WTC11 (cell line): ENCODE measurements at regions not wholly inside any gene's neighbourhood (a gene's known extent, or its start where the extent isn't known, plus 50 kb on each side); places are given as distances from the start of the nearest gene placed in this dataset. TPM values are rescaled to one million over a fixed set of nuclear protein-coding genes. Genes with fewer than 3 reads are reported as not detected.

Experiments used
- ATAC-seq: fragments of 200-7000 bp; cut with Tn5 transposase; 2 replicates; pipeline ENCODE4 v1.10.0; 2021; ENCODE audit warnings: mild to moderate bottlenecking, moderate library complexity
- CTCF ChIA-PET: fragments of 300-600 bp; sonication (Branson Sonifier 250); formaldehyde crosslinking; loops from one replicate; lab custom pipeline; 2021; ENCODE audit warnings: antibody characterized with exemption; lab: Charles Lee
- POLR2A ChIA-PET: fragments of 350-600 bp; sonication (Branson Sonifier 250); formaldehyde crosslinking; loops from one replicate; lab custom pipeline; 2021; ENCODE audit warnings: antibody characterized with exemption; lab: Charles Lee
- DNase-seq: peaks from one replicate; pipeline ENCODE4 v3.0.0; 2021; ENCODE audit warnings: low spot score
- H3K27ac Mint-ChIP-seq: 2 replicates; pipeline ENCODE4 v1.8.0; 2021; ENCODE audit warnings: mixed read lengths
- H3K27me3 Mint-ChIP-seq: 2 replicates; pipeline ENCODE4 v1.8.0; 2021; ENCODE audit warnings: low read depth, mild to moderate bottlenecking, moderate library complexity, mixed read lengths
- H3K36me3 Mint-ChIP-seq: 2 replicates; pipeline ENCODE4 v1.8.0; 2021; ENCODE audit warnings: mixed read lengths
- H3K4me1 Mint-ChIP-seq: 2 replicates; pipeline ENCODE4 v1.8.0; 2022; ENCODE audit warnings: mixed read lengths
- H3K4me3 Mint-ChIP-seq: 2 replicates; pipeline ENCODE4 v1.8.0; 2021; ENCODE audit warnings: mild to moderate bottlenecking, moderate library complexity, mixed read lengths
- H3K9me3 Mint-ChIP-seq: 2 replicates; pipeline ENCODE4 v1.8.0; 2021; ENCODE audit warnings: mixed read lengths
- ARID4B ChIP-seq: sonication (generic); formaldehyde crosslinking; IDR thresholded peaks from 2 replicates; pipeline ENCODE4 v1.8.0; 2023; ENCODE audit warnings: missing genetic modification reagents, mild to moderate bottlenecking, borderline replicate concordance
- ETV6 ChIP-seq: sonication (generic); formaldehyde crosslinking; IDR thresholded peaks from 2 replicates; pipeline ENCODE4 v1.8.1; 2022; ENCODE audit warnings: mild to moderate bottlenecking, missing genetic modification reagents
- GABPB1 ChIP-seq: sonication (generic); formaldehyde crosslinking; IDR thresholded peaks from 2 replicates; pipeline ENCODE4 v1.8.1; 2023; ENCODE audit warnings: mild to moderate bottlenecking, missing genetic modification reagents
- JUN ChIP-seq: sonication (generic); formaldehyde crosslinking; IDR thresholded peaks from 2 replicates; pipeline ENCODE4 v1.8.0; 2023; ENCODE audit warnings: mild to moderate bottlenecking, missing genetic modification reagents
- NFATC4 ChIP-seq: fragments of 250-450 bp; sonication (Bioruptor Pico); IDR thresholded peaks from 2 replicates; pipeline ENCODE4 v1.9.0; 2021; ENCODE audit warnings: mild to moderate bottlenecking
- NR2C2 ChIP-seq: sonication (generic); formaldehyde crosslinking; IDR thresholded peaks from 2 replicates; pipeline ENCODE4 v1.8.0; 2022; ENCODE audit warnings: mild to moderate bottlenecking, missing genetic modification reagents
- PRRX2 ChIP-seq: fragments of 250-450 bp; sonication (Bioruptor Pico); IDR thresholded peaks from 2 replicates; pipeline ENCODE4 v1.8.0; 2021; ENCODE audit warnings: mild to moderate bottlenecking
- SMAD3 ChIP-seq: sonication (generic); formaldehyde crosslinking; IDR thresholded peaks from 2 replicates; pipeline ENCODE4 v1.8.0; 2022; ENCODE audit warnings: missing genetic modification reagents, mild to moderate bottlenecking, borderline replicate concordance
- SMAD4 ChIP-seq: sonication (generic); formaldehyde crosslinking; IDR thresholded peaks from 2 replicates; pipeline ENCODE4 v1.8.0; 2022; ENCODE audit warnings: mild to moderate bottlenecking, missing genetic modification reagents
- SOX15 ChIP-seq: fragments of 250-450 bp; sonication (Bioruptor Pico); IDR thresholded peaks from 2 replicates; pipeline ENCODE4 v1.9.0; 2021; ENCODE audit warnings: mild to moderate bottlenecking
- TCF7 ChIP-seq: sonication (generic); formaldehyde crosslinking; IDR thresholded peaks from 2 replicates; pipeline ENCODE4 v1.8.0; 2022; ENCODE audit warnings: mild to moderate bottlenecking, low read depth, missing genetic modification reagents, moderate library complexity
- TEAD1 ChIP-seq: sonication (generic); formaldehyde crosslinking; IDR thresholded peaks from 2 replicates; pipeline ENCODE4 v1.8.0; 2022; ENCODE audit warnings: mild to moderate bottlenecking, missing genetic modification reagents
- TEAD4 ChIP-seq: sonication (generic); formaldehyde crosslinking; IDR thresholded peaks from 2 replicates; pipeline ENCODE4 v1.8.0; 2022; ENCODE audit warnings: mild to moderate bottlenecking, missing genetic modification reagents
- USF1 ChIP-seq: sonication (generic); formaldehyde crosslinking; IDR thresholded peaks from 2 replicates; pipeline ENCODE4 v1.8.0; 2022; ENCODE audit warnings: mild to moderate bottlenecking, missing genetic modification reagents
- USF2 ChIP-seq: sonication (generic); formaldehyde crosslinking; IDR thresholded peaks from 2 replicates; pipeline ENCODE4 v1.8.1; 2023; ENCODE audit warnings: mild to moderate bottlenecking, missing genetic modification reagents, moderate library complexity
- ZNF416 ChIP-seq: fragments of 250-450 bp; sonication (Bioruptor Pico); IDR thresholded peaks from 2 replicates; pipeline ENCODE4 v1.9.0; 2021; ENCODE audit warnings: mild to moderate bottlenecking, inconsistent platforms
- microRNA-seq: library from miRNA; unstranded; fragments of <30 nt; microRNA quantifications from one replicate; pipeline ENCODE4 v1.2.0, GENCODE V29; 2022; ENCODE audit warnings: borderline number of aligned reads

- no peaks in the 10 kb centered on the region for H3K4me1 Mint-ChIP-seq
- ATAC-seq (no peak), DNase-seq (no peak)
- no peak for TF ChIP-seq NFATC4
- TF ChIP-seq TCF7 (CRISPR knock-in tag): no peak
- TF ChIP-seq SMAD3 (CRISPR knock-in tag): no peak
- TF ChIP-seq SMAD4: no peak
- TF ChIP-seq USF1 (CRISPR knock-in tag): no peak
- no peak for TF ChIP-seq TEAD1 (CRISPR knock-in tag)
- TF ChIP-seq GABPB1: no peak
- TF ChIP-seq TEAD4: no peak
- TF ChIP-seq PRRX2: no peak
- POLR2A ChIA-PET: no interaction called here
- no peak overlapping the region for H3K4me3 Mint-ChIP-seq
- CTCF ChIA-PET: no interaction called here
- H3K9me3 Mint-ChIP-seq: peaks cover 15% of the 10 kb centered on the region
- H3K27ac Mint-ChIP-seq: no peak overlapping the region
- peaks cover 2% of the 10 kb centered on the region; the same call in 1 of the 2 replicates for H3K36me3 Mint-ChIP-seq
- H3K27me3 Mint-ChIP-seq: no peaks in the 10 kb centered on the region
Observed at GRCh38 chr13:44320611-44321010, 53.0 kb upstream of the SERP2 start.

GRCh38 chr13:44321961-44322360, 51.7 kb upstream of the SERP2 start:
- POLR2A ChIA-PET: no interaction called here
- H3K36me3 Mint-ChIP-seq: peaks cover 2% of the 10 kb centered on the region; the same call in 1 of the 2 replicates
- no peak overlapping the region for H3K4me3 Mint-ChIP-seq
- H3K27me3 Mint-ChIP-seq: no peaks in the 10 kb centered on the region
- TF ChIP-seq SOX15 (CRISPR knock-in tag): no peak
- no peak for TF ChIP-seq JUN (CRISPR knock-in tag)
- TF ChIP-seq ZNF416 (CRISPR knock-in tag): 0 out of 2 replicates have a peak, but pooled peaks have one; percentile 57
- no peak for TF ChIP-seq ETV6 (CRISPR knock-in tag)
- no peak for TF ChIP-seq SMAD4
- no peak for TF ChIP-seq NR2C2
- no peak overlapping the region for H3K27ac Mint-ChIP-seq
- CTCF ChIA-PET: no interaction called here
- peaks cover 18% of the 10 kb centered on the region for H3K9me3 Mint-ChIP-seq
- no peaks in the 10 kb centered on the region for H3K4me1 Mint-ChIP-seq
- ATAC-seq: no peak
- no peak for DNase-seq

GRCh38 chr13:44322928-44323327, 50.7 kb upstream of the SERP2 start:
- CTCF ChIA-PET: no interaction called here
- H3K4me3 Mint-ChIP-seq: no peak overlapping the region
- H3K27ac Mint-ChIP-seq: no peak overlapping the region
- H3K9me3 Mint-ChIP-seq: peaks cover 25% of the 10 kb centered on the region
- DNase-seq: no peak
- H3K36me3 Mint-ChIP-seq: peaks cover 2% of the 10 kb centered on the region; the same call in 1 of the 2 replicates
- H3K27me3 Mint-ChIP-seq: no peaks in the 10 kb centered on the region
- no peak for TF ChIP-seq USF2 (CRISPR knock-in tag)
- TF ChIP-seq, all 79 proteins: peak for 0
- ATAC-seq: no peak
- POLR2A ChIA-PET: no interaction called here
- no peaks in the 10 kb centered on the region for H3K4me1 Mint-ChIP-seq

- no peak for TF ChIP-seq ARID4B
- POLR2A ChIA-PET: no interaction called here
- no peaks in the 10 kb centered on the region for H3K4me1 Mint-ChIP-seq
- H3K4me3 Mint-ChIP-seq: no peak overlapping the region
- peaks cover 2% of the 10 kb centered on the region; the same call in 1 of the 2 replicates for H3K36me3 Mint-ChIP-seq
- CTCF ChIA-PET: no interaction called here
- H3K9me3 Mint-ChIP-seq: peaks cover 33% of the 10 kb centered on the region
- ATAC-seq (no peak), DNase-seq (no peak)
- no peaks in the 10 kb centered on the region for H3K27me3 Mint-ChIP-seq
- H3K27ac Mint-ChIP-seq: no peak overlapping the region
Observed at GRCh38 chr13:44323754-44324153, 49.9 kb upstream of the SERP2 start.

Small RNA genes lying in the stretch of these regions (microRNA-seq; reads per million reads assigned to microRNA genes)
- not detected for gene MIR8079
